ENCODE measurements at regions not wholly inside any gene's neighbourhood (a gene's known extent, or its start where the extent isn't known, plus 50 kb on each side); places are given as distances from the start of the nearest gene placed in this dataset.
"Not testable (repeated sequence)": the region's sequence is repeated elsewhere in the genome, so short reads cannot be mapped to it uniquely, and the experiment has no call there.

- DNase-seq (ENCODE audit: low spot score): no peak
Measured at GRCh38 chr1:30660241-30660640, 63.1 kb downstream of the MATN1 start.

- no peak for DNase-seq (ENCODE audit: low spot score)
Measured at GRCh38 chr1:30659702-30660101, 63.7 kb downstream of the MATN1 start.

- DNase-seq (ENCODE audit: low spot score): not testable (repeated sequence)
Measured at GRCh38 chr1:30658375-30658774, 65.0 kb downstream of the MATN1 start.

- no peak for DNase-seq (ENCODE audit: low spot score)
Measured at GRCh38 chr1:30658014-30658336, 65.4 kb downstream of the MATN1 start.

- no peak for DNase-seq (ENCODE audit: low spot score)
Measured at GRCh38 chr1:30657131-30658013, 66.0 kb downstream of the MATN1 start.

GRCh38 chr1:30656171-30656940, 67.0 kb downstream of the MATN1 start:
- no peak for DNase-seq (ENCODE audit: low spot score)

- DNase-seq (ENCODE audit: low spot score): no peak
Measured at GRCh38 chr1:30655672-30656071, 67.7 kb downstream of the MATN1 start.

- DNase-seq (ENCODE audit: low spot score): no peak
Measured at GRCh38 chr1:30654188-30654587, 69.2 kb downstream of the MATN1 start.

GRCh38 chr1:30652152-30652841, 71.1 kb downstream of the MATN1 start:
- DNase-seq (ENCODE audit: low spot score): no peak

- DNase-seq (ENCODE audit: low spot score): not testable (repeated sequence)
Measured at GRCh38 chr1:30651395-30651794, 72.0 kb downstream of the MATN1 start.

- DNase-seq (ENCODE audit: low spot score): no peak
Measured at GRCh38 chr1:30650968-30651320, 72.4 kb downstream of the MATN1 start.

GRCh38 chr1:30650038-30650967, 73.1 kb downstream of the MATN1 start:
- DNase-seq (ENCODE audit: low spot score): no peak

- no peak for DNase-seq (ENCODE audit: low spot score)
Measured at GRCh38 chr1:30649321-30649991, 73.9 kb downstream of the MATN1 start.

- DNase-seq (ENCODE audit: low spot score): no peak
Measured at GRCh38 chr1:30648408-30649000, 74.9 kb downstream of the MATN1 start.

GRCh38 chr1:30645807-30646206, 77.6 kb downstream of the MATN1 start:
- no peak for DNase-seq (ENCODE audit: low spot score)

- no peak for DNase-seq (ENCODE audit: low spot score)
Measured at GRCh38 chr1:30642391-30643120, 80.8 kb downstream of the MATN1 start.

- DNase-seq (ENCODE audit: low spot score): no peak
Measured at GRCh38 chr1:30641572-30642353, 81.6 kb downstream of the MATN1 start.

GRCh38 chr1:30639881-30640452, 83.4 kb downstream of the MATN1 start:
- DNase-seq (ENCODE audit: low spot score): no peak

- no peak for DNase-seq (ENCODE audit: low spot score)
Measured at GRCh38 chr1:30638811-30639210, 84.6 kb downstream of the MATN1 start.
